GM19025 (cell line): ENCODE measurements at regions not wholly inside any gene's neighbourhood (a gene's known extent, or its start where the extent isn't known, plus 50 kb on each side); places are given as distances from the start of the nearest gene placed in this dataset.
"Not testable (repeated sequence)": the region's sequence is repeated elsewhere in the genome, so short reads cannot be mapped to it uniquely, and the experiment has no call there.

Experiments
- ATAC-seq: cut with Tn5 transposase; IDR thresholded peaks from one replicate; pipeline ENCODE4 v1.9.1; 2021; ENCODE audit warnings: mild to moderate bottlenecking, low read depth, moderate library complexity; ENCODE audit not compliant: unreplicated experiment

DNA sequence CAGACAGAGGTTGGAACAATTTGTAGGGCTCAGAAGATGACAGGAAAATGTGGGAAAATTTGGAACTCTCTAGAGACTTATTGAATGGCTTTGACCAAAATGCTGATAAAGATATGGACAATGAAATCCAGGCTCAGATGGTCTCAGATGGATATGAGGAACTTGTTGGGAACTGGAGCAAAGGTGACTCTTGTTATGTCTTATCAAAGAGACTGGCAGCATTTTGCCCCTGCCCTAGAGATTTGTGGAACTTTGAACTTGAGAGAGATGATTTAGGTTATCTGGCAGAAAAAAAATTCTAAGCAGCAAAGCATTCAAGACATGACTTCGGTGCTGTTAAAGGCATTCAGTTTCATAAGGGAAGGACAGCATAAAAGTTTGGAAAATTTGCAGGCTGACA, 347.9 kb upstream of the RPS23 start:
- not testable (repeated sequence) for ATAC-seq

DNA sequence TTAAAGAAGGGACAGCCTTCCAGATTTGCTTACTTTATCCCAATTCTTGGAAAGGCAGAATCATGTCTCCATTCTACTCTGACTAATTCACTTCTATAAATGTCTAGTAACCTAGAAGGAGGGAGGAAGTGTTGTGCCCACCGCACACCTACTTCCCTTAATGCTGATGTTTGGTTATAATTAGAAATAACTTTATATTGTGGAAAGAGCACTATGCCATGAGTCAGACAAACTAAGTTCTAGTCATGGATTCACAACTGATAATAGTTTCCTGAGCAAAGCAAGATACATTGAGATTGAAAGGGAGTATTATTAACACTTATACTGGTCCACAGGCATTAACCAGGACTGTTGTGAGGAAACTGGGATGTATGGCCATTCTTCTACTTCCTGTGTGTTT, 345.9 kb upstream of the RPS23 start:
- no peak for ATAC-seq

GRCh38 chr5:82622711-82623514, 344.8 kb upstream of the RPS23 start:
- ATAC-seq: no peak

GRCh38 chr5:82622205-82622604, 344.1 kb upstream of the RPS23 start:
- ATAC-seq: no peak

- no peak for ATAC-seq
Observed at GRCh38 chr5:82620957-82621600, 342.9 kb upstream of the RPS23 start.

- no peak for ATAC-seq
Observed at GRCh38 chr5:82619097-82619496, 340.9 kb upstream of the RPS23 start.

DNA sequence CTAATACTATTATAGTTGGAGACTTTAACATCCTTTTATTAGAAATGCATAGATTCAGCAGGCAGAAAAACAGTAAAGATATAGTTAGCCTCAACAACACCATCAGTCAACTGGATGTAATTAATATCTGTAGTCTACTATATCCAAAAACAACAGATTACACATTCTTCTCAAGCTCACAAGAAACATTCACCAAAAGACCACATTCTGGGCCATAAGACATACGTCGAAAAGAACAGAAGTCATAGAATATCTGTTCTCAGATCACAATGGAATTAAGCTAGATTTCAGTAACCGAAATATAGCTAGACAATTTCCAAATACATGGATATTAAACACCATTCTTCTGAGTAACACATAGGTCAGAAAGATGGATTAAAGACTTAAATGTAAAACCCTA, 336.6 kb upstream of the RPS23 start:
- no peak for ATAC-seq

DNA sequence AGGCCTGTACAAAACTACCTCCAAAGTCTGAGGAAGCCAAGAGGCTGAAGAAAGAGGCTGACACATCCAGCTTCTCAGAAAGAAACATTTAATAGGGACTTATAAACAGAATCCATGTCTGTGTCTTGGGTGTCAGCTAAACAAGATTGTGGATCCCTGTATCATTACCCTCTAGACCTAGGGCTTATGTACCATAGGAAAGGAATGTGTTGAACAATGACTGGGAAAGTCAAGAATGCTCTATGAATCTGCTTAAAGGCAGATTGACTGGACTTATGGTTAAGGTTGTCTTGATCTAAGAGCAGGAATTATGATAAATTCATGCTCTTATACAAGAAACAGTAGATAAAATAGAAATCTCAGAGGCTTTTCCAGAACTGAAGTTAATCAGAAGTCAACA, 335.7 kb upstream of the RPS23 start:
- no peak for ATAC-seq

DNA sequence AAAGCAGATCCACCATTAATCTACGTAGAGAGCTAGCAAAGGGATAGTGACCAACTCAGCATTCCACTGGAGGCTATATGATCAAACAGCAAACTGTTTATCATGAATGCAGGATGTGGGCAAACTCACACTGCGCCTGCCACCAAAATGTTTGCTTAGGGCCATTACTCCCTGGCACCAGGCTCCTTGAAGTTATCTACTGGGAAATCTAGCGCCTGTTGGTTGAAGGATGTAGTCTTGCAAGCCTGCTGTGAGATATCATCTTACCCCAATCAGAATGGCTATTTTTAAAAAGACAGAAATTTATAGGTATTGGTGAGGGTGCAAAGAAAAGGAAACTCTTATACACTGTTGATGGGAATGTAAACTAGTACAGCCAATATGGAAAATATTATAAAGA, 332.5 kb upstream of the RPS23 start:
- ATAC-seq: no peak

GRCh38 chr5:82605441-82605973, 327.4 kb upstream of the RPS23 start:
- ATAC-seq: peak; percentile 47

DNA sequence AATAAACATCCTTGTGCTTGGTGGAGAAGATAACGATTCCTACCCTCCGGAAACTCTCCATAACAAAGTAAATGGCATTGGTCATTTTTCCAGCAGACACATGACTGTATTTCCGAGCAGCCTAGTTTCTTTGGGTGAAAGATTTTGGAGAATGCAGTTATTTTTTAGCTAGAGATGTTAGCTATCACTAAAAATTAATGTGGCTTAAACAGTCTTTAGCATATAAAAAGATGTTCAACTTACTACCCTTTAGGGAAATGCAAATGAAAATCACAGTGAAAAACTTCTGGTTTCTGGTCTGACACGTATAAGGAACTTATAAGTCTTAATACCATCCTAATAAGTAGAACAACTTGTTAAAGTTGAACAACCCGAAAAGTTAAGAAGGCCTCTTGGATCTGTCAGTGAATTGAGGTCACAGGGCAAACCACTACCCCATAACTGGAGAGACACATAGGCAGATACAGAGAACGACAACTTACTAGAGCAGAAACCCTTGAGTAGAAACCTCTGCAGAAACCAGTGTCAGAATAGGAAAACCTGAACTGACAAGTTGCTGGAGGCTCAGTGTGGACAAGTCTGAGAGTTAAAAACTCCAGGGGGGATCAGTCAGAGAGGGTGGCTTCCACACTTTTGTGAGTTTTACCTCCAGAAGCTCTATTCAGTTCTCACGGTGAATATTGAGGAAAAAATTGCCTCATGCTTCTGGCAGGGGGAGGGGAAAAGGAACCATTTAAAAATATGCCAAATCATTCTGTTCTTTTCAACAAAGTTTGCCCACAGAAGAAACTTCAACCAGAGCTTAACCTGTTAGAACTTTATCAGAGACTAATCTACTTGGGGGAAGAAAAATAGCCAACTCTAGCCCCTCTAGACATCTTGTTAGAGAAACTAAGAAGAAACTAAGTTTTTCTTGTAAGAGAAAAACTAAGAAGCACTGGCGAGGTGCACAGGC, 325.2 kb upstream of the RPS23 start:
- ATAC-seq: no peak

DNA sequence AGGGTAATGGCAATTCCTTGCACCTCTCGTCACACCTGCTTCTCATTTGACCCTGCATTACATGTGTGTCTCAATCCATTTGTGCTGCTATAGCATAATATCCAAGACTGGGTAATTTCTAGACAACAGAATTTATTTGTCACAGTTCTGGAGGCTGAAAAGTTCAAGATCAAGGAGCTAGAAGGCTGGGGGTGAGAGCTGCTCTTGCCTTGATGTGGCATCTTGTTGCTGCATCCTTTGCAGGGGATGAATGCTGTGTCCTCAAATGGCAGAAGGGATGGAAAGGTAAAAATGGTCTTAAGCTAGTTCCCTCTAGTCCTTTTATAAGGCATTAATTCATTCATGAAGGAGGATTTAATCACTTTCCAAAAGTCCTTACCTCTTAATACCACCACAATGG, 323.7 kb upstream of the RPS23 start:
- ATAC-seq: no peak

DNA sequence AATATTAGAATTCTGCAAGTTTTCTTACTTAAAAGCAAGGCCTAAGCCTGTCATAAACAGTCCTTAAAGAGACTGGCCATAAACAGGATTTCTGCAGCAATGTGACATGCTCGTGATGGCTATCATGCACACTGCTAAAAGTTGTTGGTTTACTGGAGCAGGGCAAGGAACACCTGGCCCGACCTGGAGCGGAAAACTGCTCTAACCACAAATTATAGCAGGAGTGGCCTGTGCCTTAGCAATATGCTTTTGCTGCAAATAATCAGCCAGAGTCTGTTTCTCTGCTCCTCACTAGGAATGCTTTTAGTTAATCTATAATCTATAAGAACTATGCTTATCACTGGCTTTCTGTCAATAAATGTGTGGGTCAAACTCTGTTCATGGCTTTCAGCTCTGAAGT, 322.9 kb upstream of the RPS23 start:
- ATAC-seq: peak; percentile 38

DNA sequence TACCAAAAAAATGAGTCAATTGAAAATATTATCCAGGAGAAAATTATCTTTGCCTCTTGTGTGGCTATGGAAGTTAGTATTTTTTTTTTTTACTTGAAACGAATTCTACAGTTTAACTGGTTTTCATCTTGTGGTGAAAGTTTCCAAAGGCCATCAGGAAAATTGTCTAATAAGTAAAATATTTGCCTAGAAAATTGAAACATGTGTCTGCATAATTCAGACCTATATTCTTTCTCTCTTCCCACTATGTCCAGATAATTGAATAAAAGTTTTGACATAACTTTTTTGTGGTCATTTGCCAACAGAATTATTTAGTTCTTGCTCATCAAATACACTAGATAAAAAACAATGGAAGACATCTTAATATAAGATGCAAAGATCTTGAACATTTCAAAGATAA, 321.5 kb upstream of the RPS23 start:
- no peak for ATAC-seq

DNA sequence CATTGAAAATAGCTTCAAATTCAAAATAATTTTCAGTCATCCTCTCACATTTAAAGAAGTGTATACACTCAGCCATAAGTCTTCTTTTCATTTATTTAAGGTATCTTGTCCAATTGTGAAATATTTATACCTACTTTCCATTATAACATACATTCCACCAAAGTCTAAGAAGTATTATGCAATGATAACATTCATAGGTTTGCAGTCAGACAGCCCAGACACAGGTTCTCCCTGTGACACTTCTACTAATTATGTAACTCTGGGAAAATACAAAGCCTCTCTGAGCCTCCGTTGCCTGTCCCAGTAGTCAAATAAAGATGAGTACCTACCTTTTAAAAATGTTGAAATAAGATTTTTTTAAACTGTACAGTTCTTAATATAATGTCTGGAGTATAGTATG, 320.9 kb upstream of the RPS23 start:
- ATAC-seq: no peak

GRCh38 chr5:82597437-82597836, 319.3 kb upstream of the RPS23 start:
- ATAC-seq: no peak

- no peak for ATAC-seq
Observed at GRCh38 chr5:82596451-82596850, 318.3 kb upstream of the RPS23 start.

GRCh38 chr5:82595113-82595512, 317.0 kb upstream of the RPS23 start:
- no peak for ATAC-seq

DNA sequence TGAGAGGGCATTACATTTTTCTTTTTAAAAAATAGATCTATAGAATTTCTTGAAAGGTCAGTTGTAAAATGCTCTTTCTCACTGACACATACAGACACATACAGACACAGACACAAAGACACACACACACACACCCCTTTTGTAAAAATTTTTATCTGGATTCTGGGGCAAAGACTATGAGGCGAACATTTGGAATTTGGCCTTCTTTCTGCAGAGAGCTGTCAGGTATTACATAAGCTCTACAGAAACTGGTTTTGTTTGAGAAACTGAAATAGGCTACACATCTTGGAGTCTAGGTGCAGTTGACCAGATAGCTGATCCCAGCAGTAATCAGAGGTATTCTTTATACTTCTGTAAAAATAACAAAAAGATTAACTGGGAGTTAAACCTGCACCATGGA, 315.9 kb upstream of the RPS23 start:
- ATAC-seq: no peak

DNA sequence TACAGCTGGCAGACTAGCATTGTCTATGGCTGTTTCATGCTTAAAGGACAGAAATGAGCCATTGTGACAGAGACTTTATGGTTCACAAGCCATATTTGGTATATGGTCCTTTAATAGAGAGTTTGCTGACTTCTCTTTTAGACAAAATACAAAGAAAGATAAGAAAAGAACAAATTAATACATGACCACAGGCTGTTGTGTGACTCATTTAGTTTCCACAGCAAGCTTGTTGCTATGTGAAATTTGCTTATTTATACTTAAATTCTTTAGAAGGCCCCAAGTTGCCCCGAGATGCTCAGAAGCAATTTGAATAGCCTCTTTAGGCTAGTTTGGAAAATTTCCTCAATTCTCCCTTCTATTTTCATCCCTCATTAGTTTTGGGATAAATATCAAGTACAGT, 315.3 kb upstream of the RPS23 start:
- ATAC-seq: no peak

DNA sequence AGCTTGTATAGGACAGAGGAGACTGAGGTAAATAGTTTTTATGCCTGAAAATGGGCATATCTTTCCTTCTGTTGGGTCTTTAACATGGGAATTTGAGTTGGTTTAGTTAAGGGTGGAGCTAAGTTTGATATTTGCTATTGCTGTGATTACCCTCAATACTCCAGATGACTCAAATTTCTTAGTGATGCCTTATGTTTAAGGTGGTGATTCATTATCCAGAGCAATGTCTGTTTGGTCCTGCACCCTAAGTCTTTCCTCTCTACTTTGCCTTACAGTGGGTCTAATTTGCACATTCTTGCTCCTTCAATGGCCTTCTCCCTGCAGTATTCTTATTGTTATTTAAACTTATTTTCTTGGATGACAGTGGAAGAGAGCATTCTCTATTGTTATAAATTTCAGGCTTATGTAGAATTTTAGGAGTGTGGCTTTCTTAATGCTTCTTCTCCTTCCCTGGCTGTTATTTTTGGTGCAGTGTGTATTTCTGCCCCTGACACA, 312.9 kb upstream of the RPS23 start:
- no peak for ATAC-seq
